ENCODE measurements at regions not wholly inside any gene's neighbourhood (a gene's known extent, or its start where the extent isn't known, plus 50 kb on each side); places are given as distances from the start of the nearest gene placed in this dataset.
A peak's percentile ranks its signal among the peaks of the same experiment; 100 is the strongest.
"Not testable (repeated sequence)": the region's sequence is repeated elsewhere in the genome, so short reads cannot be mapped to it uniquely, and the experiment has no call there.

DNA sequence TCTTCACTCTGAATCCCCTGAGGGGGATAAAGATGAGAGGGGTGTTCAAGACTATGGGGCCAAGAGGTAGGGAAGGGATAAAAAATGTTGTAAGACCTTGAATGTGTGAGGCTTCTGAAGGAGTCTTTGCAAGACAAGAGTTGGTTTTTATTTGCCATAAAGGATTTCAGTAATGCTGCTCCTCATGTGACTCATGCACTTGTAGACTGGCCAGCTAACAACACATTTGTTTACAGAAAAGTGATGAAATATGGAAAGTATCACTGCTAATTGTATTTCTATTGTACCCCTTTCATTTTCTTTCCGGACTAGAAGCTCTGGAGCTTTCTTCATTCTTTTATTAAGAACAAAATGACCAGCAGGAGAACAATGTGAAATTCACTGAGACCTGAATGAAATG, 782.1 kb downstream of the EPHA4 start:
- Mint-ChIP-seq H3K4me3 (no peak overlapping the region), H3K36me3 (no peaks in the 10 kb centered on the region), H3K4me1 (no peaks in the 10 kb centered on the region), H3K9me3 (no peaks in the 10 kb centered on the region), H3K27ac (no peak overlapping the region)
- ATAC-seq (no peak), DNase-seq (ENCODE audit: low spot score in 2 of 2) (no peak)

DNA sequence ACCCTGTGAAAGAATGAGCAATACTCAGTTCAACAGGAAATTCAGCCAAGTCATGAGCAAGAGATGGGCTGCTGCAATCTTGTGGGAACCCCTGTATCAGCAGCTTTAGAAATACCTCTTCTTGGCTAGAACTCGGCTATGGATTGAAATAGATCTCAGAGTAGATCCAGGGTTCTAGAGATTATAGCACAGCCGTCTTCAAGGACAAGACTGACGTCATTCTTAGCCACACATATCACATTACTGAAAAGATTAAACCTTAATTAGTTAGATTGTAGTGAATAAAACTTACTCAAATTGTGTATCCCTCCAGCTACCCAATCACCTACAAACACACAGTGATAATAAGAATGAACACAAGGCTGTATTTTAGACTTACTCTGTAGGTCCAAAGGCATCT, 776.4 kb downstream of the EPHA4 start:
- ATAC-seq: no peak
- Mint-ChIP-seq H3K4me3 (no peak overlapping the region), H3K9me3 (no peaks in the 10 kb centered on the region), H3K4me1 (no peaks in the 10 kb centered on the region), H3K36me3 (no peaks in the 10 kb centered on the region), H3K27ac (no peak overlapping the region)
- no peak for DNase-seq (ENCODE audit: low spot score in 2 of 2)

DNA sequence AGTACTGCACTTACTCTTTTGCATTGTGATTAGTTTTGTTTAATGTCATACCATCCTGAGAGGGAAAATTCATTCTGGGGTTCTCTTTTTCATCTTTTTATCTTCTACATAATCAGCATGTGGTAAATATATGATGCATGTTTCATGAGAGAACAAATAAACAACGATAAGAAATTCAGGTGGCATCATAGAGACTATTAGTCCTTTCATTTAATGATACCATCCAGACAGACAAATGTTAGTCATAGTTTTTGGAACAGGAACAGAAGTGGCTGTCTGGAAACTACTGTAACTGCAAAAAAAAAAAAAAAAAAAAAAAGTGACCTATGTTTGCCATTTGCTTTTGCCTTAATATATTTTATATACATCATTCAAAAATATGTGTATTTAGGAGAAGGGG, 761.0 kb downstream of the EPHA4 start:
- Mint-ChIP-seq H3K9me3 (no peaks in the 10 kb centered on the region), H3K27ac (no peak overlapping the region), H3K4me3 (no peak overlapping the region), H3K4me1 (no peaks in the 10 kb centered on the region), H3K36me3 (no peaks in the 10 kb centered on the region)
- DNase-seq (ENCODE audit: low spot score in 2 of 2) (no peak), ATAC-seq (no peak)

DNA sequence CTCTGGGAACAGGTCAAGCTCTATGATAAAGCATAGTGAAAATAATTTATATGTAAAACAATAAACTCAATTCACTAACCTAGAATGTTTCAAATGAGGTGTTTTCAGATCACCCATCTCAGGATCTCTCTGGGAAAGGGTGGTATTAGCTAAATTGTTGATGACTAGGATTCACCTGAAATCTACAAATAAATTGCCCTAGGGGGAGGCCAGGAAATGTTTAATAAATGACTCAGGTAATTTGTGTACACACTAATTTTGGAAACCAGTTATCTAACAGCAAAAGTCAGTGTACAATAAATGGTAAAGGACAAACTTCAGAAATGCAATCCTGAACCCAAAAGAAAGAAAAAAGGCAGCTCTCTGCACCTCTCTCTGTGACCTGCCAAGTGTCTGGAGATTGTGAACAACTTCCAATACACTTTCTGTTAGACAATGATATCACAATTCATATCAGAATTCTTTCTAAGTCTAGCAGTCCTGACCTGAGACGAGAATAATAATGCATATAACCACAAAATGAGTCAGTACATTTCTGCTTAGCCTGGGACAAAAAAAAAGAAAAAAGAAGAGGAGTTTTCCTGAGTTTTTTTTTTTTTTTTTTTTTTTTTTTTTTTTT, 760.0 kb downstream of the EPHA4 start:
- ATAC-seq (no peak), DNase-seq (ENCODE audit: low spot score in 2 of 2) (no peak)
- Mint-ChIP-seq H3K36me3 (no peaks in the 10 kb centered on the region), H3K9me3 (no peaks in the 10 kb centered on the region), H3K4me3 (no peak overlapping the region), H3K4me1 (no peaks in the 10 kb centered on the region), H3K27ac (no peak overlapping the region)

DNA sequence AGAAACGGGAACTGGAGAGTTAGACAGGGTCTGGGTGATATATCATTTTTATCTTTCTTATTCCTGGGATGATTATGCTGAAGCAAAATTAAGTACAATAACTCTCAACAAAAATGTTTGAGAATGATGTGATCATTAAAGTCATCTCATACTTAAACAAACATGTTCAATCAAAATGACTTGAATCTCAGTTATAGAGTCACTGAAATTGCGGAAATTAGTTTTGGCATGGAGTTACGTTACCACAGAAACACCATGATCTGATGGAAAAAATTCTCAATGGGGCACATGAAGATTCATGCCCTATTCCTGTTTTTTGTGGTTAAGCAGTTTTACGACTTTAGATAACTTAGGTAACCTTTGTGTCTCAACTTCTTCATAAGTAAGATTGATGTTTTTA, 757.7 kb downstream of the EPHA4 start:
- Mint-ChIP-seq H3K9me3 (no peaks in the 10 kb centered on the region), H3K4me3 (no peak overlapping the region), H3K36me3 (no peaks in the 10 kb centered on the region), H3K27ac (no peak overlapping the region), H3K4me1 (no peaks in the 10 kb centered on the region)
- DNase-seq (ENCODE audit: low spot score in 2 of 2) (no peak), ATAC-seq (no peak)

DNA sequence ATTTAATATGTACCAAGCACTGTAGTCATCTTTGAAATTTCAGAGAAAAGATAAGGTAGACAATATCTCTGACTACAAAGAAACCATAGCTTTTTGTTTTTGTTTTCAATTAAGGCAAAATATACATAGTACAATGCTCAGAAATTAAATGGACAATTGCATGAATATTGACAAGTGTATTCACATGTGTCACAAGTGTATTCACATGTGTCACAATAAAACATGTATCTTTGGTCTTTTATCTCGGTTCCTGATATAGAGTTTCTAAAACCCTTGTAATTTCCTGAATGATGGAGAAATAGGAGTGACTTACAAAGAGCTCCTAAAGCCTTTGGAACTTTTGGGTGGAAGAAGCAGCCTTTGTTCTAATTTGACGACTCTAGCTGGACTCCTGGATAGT, 756.4 kb downstream of the EPHA4 start:
- no peaks in the 10 kb centered on the region for H3K4me1 Mint-ChIP-seq
- H3K9me3 Mint-ChIP-seq: no peaks in the 10 kb centered on the region
- no peak overlapping the region for H3K4me3 Mint-ChIP-seq
- DNase-seq (ENCODE audit: low spot score in 2 of 2): no peak
- no peak overlapping the region for H3K27ac Mint-ChIP-seq
- no peak for ATAC-seq
- H3K36me3 Mint-ChIP-seq: no peaks in the 10 kb centered on the region

DNA sequence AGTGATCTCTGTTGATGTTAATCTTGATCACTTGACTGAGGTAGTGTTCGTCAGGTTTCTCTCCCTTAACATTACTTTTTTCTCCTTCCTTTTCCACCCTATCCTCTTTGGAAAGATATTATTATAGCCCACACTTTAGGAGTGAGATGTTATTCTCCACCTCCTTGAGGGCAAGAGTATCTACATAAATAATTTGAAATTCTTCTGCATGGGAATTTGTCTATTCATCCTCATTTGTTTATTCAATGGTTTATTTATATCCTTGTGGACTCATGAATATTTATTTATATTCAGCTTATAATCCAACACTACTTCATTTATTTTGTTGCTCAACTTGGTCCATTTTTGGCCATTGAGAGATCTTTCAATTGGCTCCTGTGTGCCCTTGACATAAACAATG, 750.4 kb downstream of the EPHA4 start:
- Mint-ChIP-seq H3K27ac (no peak overlapping the region), H3K36me3 (no peaks in the 10 kb centered on the region), H3K4me3 (no peak overlapping the region), H3K4me1 (no peaks in the 10 kb centered on the region), H3K9me3 (peaks cover 6% of the 10 kb centered on the region)
- no peak for DNase-seq (ENCODE audit: low spot score in 2 of 2)
- no peak for ATAC-seq

DNA sequence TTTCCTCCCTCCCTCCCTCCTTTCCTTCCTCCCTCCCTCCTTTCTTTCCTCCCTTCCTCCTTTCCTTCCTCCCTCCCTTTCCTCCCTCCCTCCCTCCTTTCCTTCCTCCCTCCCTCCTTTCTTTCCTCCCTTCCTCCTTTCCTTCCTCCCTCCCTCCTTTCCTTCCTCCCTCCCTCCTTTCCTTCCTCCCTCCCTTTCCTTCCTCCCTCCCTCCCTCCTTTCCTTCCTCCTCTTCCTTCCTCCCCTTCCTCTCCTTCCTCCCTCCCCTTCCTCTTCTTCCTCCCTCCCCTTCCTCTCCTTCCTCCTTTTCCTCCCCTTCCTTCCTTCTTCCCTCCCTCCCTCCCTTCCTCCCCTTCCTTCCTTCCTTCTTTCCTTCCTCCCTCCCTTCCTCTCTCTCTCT, 748.5 kb downstream of the EPHA4 start:
- H3K9me3 Mint-ChIP-seq; H3K36me3 Mint-ChIP-seq; H3K4me3 Mint-ChIP-seq; DNase-seq (ENCODE audit: low spot score in 2 of 2); H3K27ac Mint-ChIP-seq; H3K4me1 Mint-ChIP-seq; ATAC-seq: not testable (repeated sequence)

DNA sequence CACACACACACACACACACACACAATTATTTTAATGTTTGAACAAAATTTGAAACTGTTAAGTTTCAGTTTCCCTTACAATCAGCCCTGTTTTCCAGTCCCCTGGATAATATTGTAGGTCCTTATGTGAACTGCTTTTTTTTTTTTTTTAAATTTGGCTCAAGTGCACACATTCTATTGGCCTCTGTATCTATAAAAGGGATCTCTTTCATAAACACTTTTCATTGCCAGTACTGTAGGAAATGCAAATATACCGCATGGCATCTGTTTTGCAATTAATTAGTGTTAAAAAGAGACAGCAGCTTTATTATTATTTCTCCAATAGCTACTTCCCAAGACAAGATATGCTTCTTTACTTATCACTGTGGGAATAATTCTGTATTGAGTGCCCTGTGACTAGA, 738.7 kb downstream of the EPHA4 start:
- DNase-seq (ENCODE audit: low spot score in 2 of 2): no peak
- Mint-ChIP-seq H3K36me3 (no peaks in the 10 kb centered on the region), H3K4me1 (no peaks in the 10 kb centered on the region), H3K4me3 (no peak overlapping the region), H3K9me3 (no peaks in the 10 kb centered on the region), H3K27ac (no peak overlapping the region)
- ATAC-seq: no peak

DNA sequence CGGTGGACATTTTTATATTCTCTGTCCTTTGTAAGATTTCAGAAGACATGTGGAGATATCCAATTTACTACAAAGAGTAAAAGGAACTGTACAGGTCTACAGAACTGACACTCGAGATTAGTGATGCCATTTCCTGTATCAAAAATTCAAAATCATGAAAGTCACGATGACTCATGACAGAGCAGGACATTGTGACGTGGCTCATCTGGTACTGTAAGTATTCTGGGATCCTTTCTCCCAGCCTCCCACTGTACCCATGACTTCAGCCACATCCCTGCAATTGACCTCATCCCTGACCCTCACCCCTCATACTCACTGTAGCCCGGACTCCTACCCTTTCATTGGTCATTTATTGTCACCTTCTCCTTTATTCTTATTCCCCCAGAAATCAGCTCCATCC, 736.5 kb downstream of the EPHA4 start:
- H3K27ac Mint-ChIP-seq: no peak overlapping the region
- H3K36me3 Mint-ChIP-seq: no peaks in the 10 kb centered on the region
- ATAC-seq (no peak), DNase-seq (ENCODE audit: low spot score in 2 of 2) (no peak)
- no peak overlapping the region for H3K4me3 Mint-ChIP-seq
- H3K4me1 Mint-ChIP-seq: no peaks in the 10 kb centered on the region
- no peaks in the 10 kb centered on the region for H3K9me3 Mint-ChIP-seq

DNA sequence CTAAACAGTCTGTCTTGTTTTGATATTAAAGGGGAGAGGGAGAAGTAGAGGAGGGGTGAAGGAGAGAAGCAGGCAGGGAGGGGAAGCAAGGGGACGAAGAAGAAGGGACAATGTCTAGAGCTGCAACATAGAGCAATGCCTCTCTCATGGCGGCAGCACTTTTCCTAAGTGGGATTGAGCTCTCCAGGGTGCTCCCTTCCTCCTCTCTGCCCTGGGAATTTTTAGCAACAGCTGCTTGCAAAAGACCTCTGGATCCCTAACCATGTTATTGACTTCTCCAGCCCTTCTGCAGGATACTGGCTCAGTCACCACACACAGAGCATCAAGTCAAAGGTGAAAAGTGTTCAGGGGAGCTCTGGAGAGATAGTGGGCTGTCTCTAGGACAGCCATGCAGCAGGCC, 734.9 kb downstream of the EPHA4 start:
- no peak for DNase-seq (ENCODE audit: low spot score in 2 of 2)
- no peaks in the 10 kb centered on the region for H3K36me3 Mint-ChIP-seq
- peak overlapping the region; percentile 17 for H3K27ac Mint-ChIP-seq
- ATAC-seq: no peak
- H3K9me3 Mint-ChIP-seq: no peaks in the 10 kb centered on the region
- H3K4me1 Mint-ChIP-seq: no peaks in the 10 kb centered on the region
- no peak overlapping the region for H3K4me3 Mint-ChIP-seq

DNA sequence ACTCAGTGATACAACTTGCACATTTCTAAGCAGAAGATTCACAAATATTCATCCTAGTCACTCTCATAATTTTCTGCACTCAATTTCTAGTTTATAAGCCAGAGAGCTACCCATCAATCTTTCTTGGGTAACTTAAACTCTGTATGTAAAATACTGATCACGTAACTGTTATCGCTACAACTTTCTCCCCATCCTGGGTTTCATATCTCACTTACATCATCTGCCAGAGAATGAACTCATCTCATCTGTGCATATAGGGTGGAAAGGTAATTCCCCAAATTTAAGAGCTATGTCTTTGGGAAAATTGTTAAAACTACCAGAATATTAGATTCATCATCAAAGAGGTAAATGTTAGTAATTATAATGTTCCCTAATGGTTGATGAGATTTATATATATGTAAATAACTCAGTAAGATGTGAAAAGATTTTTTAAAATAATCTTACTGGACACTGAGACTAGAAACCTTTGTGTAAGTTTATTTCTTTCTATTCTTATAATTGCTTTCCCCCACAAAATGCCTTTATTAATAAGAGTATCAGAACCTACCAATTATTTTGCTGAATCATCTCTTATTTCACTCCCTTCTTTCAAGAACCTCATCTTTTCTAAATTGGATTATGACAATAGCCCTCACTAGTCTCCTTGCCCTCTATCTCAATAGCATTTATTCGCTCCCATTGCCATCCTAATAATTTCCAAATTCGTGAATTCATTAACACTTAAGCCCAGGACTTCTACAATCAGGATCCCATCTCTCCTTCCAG, 729.0 kb downstream of the EPHA4 start:
- Mint-ChIP-seq H3K27ac (no peak overlapping the region), H3K9me3 (no peaks in the 10 kb centered on the region), H3K36me3 (no peaks in the 10 kb centered on the region), H3K4me3 (no peak overlapping the region), H3K4me1 (no peaks in the 10 kb centered on the region)
- ATAC-seq (no peak), DNase-seq (ENCODE audit: low spot score in 2 of 2) (no peak)

- H3K9me3 Mint-ChIP-seq: no peaks in the 10 kb centered on the region
- no peaks in the 10 kb centered on the region for H3K36me3 Mint-ChIP-seq
- no peak overlapping the region for H3K27ac Mint-ChIP-seq
- no peaks in the 10 kb centered on the region for H3K4me1 Mint-ChIP-seq
- no peak overlapping the region for H3K4me3 Mint-ChIP-seq
- no peak for ATAC-seq
- DNase-seq (ENCODE audit: low spot score in 2 of 2): no peak
Measured at GRCh38 chr2:220845766-220846273, 726.3 kb downstream of the EPHA4 start.

- H3K36me3 Mint-ChIP-seq: no peaks in the 10 kb centered on the region
- no peak for ATAC-seq
- H3K27ac Mint-ChIP-seq: no peak overlapping the region
- DNase-seq (ENCODE audit: low spot score in 2 of 2): no peak
- no peaks in the 10 kb centered on the region for H3K9me3 Mint-ChIP-seq
- no peak overlapping the region for H3K4me3 Mint-ChIP-seq
- H3K4me1 Mint-ChIP-seq: no peaks in the 10 kb centered on the region
Measured at GRCh38 chr2:220847006-220847405, 725.1 kb downstream of the EPHA4 start.

DNA sequence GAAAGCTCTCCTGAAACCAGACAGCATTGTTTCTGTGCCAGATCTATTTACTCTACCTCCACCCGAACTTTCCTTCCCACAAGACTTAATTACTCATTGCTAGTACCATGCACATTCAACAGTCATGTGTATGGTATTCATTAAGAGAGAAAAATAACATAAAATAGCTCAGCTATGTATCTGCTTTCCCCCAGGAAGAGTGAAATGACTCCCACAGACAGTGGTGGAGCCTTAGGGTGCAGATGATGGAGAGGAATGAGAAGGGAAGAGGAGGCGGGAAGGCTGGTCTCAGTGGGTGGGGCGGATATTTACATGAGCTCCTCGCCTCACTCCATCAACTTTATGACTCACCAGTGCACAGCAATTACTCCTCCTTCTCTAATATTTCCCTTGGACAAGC, 724.5 kb downstream of the EPHA4 start:
- ATAC-seq (no peak), DNase-seq (ENCODE audit: low spot score in 2 of 2) (no peak)
- H3K36me3 Mint-ChIP-seq: no peaks in the 10 kb centered on the region
- H3K4me1 Mint-ChIP-seq: no peaks in the 10 kb centered on the region
- no peak overlapping the region for H3K4me3 Mint-ChIP-seq
- no peaks in the 10 kb centered on the region for H3K9me3 Mint-ChIP-seq
- no peak overlapping the region for H3K27ac Mint-ChIP-seq

DNA sequence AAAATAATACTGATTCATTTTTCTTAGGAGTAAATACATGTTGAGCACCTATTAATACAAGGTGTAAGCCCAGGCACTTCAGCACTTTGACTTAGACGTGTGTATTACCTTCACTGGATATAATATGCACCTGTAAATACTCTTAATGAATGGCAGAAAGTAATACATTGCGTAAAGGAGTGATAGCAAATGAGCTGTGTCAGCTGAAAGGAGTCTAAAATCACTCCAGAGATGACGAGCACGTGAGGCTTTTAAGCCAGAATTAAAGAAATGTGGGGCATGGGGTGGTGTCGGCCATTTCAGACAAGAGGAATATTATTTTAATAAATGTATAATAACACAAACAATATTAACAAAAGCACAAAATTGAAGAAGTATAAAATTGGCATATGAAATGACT, 722.7 kb downstream of the EPHA4 start:
- ATAC-seq (no peak), DNase-seq (ENCODE audit: low spot score in 2 of 2) (no peak)
- Mint-ChIP-seq H3K36me3 (no peaks in the 10 kb centered on the region), H3K4me3 (no peak overlapping the region), H3K9me3 (no peaks in the 10 kb centered on the region), H3K4me1 (no peaks in the 10 kb centered on the region), H3K27ac (no peak overlapping the region)

All from stimulated activated effector memory CD8-positive, alpha-beta T cell treated with anti-CD3 and anti-CD28 coated beads, Interleukin-12 subunit alpha, Interleukin-12 subunit beta, amount 100 ng/mL, for 72 hours (primary cell).